Lower lobe of right lung (tissue), 2 donors: ENCODE measurements at regions not wholly inside any gene's neighbourhood (a gene's known extent, or its start where the extent isn't known, plus 50 kb on each side); places are given as distances from the start of the nearest gene placed in this dataset.

ENCODE experiments used
- ATAC-seq, 2 donors: fragments of 200-7000 bp; cut with Tn5 transposase; one replicate each; pipeline ENCODE4 v1.9.1; 2020 to 2022; ENCODE audit warnings: mild to moderate bottlenecking in 2 of 2, moderate library complexity in 2 of 2
- DNase-seq: peaks from one replicate; pipeline ENCODE4 v3.0.0-alpha.2; 2020
- H3K27ac ChIP-seq: fragments of 200-600 bp; one replicate; pipeline ENCODE4 v1.8.0; 2022
- H3K27me3 ChIP-seq: fragments of 200-600 bp; one replicate; pipeline ENCODE4 v1.8.0; 2022; ENCODE audit warnings: low read depth
- H3K36me3 ChIP-seq: fragments of 200-600 bp; one replicate; pipeline ENCODE4 v1.8.0; 2022; ENCODE audit warnings: mild to moderate bottlenecking
- H3K4me1 ChIP-seq: fragments of 200-600 bp; one replicate; pipeline ENCODE4 v1.8.0; 2022
- H3K4me3 ChIP-seq: fragments of 200-600 bp; one replicate; pipeline ENCODE4 v1.8.0; 2022; ENCODE audit warnings: mild to moderate bottlenecking
- H3K9me3 ChIP-seq: fragments of 200-600 bp; one replicate; pipeline ENCODE4 v1.8.0; 2022
- intact Hi-C: fragments of 100-400 bp; cut with DNase I; formaldehyde crosslinking; loops from one replicate; pipeline ENCODE4 v1.11.0; 2022
- TF ChIP-seq, protein P1 (sequence below): fragments of 200-600 bp; IDR thresholded peaks from one replicate; pipeline ENCODE4 v1.8.0; 2022; ENCODE audit warnings: antibody characterized with exemption, mild to moderate bottlenecking
- donor health status: DM: no; HTN: yes; CAD: no; lungs with severe emphysema.

DNA sequence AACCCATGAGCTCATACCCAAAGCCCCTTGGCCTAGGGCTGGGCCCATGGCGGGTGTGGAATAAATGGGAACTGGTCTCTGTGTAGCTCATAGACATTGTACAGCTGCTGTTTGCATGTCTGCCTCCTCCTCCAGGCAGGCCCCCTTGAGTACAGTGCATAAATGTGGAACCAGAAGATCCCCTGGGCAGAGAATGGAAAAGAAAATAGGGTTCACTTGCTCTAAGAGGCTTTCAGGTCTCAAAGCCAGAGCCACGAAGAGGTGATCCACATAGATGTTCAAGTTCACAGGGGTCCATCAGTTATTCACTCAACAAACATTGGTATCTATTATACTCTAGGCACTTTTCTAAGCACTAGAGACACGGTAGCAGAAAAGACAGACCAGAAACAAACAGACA is 79.2 kb upstream of the CACNA1A start:
- intact Hi-C loops: no loop called here

DNA sequence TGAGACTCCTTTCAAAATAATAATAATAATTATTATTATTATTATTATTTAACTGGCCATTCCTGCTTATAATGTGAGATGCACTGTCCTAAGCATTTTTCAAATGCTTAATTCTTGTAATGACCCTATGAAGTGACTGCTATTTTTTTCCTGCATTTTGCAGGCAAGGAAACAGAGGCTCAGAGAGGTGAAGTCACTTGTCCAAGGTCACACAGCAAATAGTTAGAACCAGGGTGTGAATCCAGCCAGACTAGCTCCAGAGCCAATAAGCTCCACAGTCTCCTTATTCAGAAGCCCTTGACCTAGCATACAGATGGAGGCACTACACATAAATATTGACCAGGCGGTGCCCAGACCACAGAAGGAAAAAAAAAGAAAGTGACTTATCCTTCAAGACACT is 77.5 kb upstream of the CACNA1A start:
- no peaks in the 10 kb centered on the region for H3K9me3 ChIP-seq
- H3K27ac ChIP-seq: no peak overlapping the region
- H3K36me3 ChIP-seq: no peaks in the 10 kb centered on the region
- no peaks in the 10 kb centered on the region for H3K4me1 ChIP-seq
- no peak overlapping the region for H3K4me3 ChIP-seq
- intact Hi-C loops: no loop called here
- H3K27me3 ChIP-seq: peaks cover 3% of the 10 kb centered on the region
- no peak for DNase-seq
- ATAC-seq: no peak
- TF ChIP-seq, protein P1, sequence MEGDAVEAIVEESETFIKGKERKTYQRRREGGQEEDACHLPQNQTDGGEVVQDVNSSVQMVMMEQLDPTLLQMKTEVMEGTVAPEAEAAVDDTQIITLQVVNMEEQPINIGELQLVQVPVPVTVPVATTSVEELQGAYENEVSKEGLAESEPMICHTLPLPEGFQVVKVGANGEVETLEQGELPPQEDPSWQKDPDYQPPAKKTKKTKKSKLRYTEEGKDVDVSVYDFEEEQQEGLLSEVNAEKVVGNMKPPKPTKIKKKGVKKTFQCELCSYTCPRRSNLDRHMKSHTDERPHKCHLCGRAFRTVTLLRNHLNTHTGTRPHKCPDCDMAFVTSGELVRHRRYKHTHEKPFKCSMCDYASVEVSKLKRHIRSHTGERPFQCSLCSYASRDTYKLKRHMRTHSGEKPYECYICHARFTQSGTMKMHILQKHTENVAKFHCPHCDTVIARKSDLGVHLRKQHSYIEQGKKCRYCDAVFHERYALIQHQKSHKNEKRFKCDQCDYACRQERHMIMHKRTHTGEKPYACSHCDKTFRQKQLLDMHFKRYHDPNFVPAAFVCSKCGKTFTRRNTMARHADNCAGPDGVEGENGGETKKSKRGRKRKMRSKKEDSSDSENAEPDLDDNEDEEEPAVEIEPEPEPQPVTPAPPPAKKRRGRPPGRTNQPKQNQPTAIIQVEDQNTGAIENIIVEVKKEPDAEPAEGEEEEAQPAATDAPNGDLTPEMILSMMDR: no peak

More for the DNA sequence above, 79.2 kb upstream of the CACNA1A start:
- Histone ChIP-seq H3K9me3 (no peaks in the 10 kb centered on the region), H3K4me3 (no peak overlapping the region), H3K4me1 (no peaks in the 10 kb centered on the region), H3K36me3 (no peaks in the 10 kb centered on the region), H3K27ac (no peak overlapping the region), H3K27me3 (peaks cover 15% of the 10 kb centered on the region)
- TF ChIP-seq, protein P1: no peak
- DNase-seq: no peak
- ATAC-seq: no peak

- H3K4me3 ChIP-seq: no peak overlapping the region
- H3K36me3 ChIP-seq: no peaks in the 10 kb centered on the region
- H3K9me3 ChIP-seq: no peaks in the 10 kb centered on the region
- TF ChIP-seq, protein P1: no peak
- intact Hi-C loops: no loop called here
- no peaks in the 10 kb centered on the region for H3K4me1 ChIP-seq
- ATAC-seq (no peak), DNase-seq (no peak)
- H3K27ac ChIP-seq: no peak overlapping the region
- H3K27me3 ChIP-seq: peaks cover 3% of the 10 kb centered on the region
Measured at GRCh38 chr19:13583114-13583513, 76.8 kb upstream of the CACNA1A start.

GRCh38 chr19:13581576-13581975 is 75.3 kb upstream of the CACNA1A start:
- Histone ChIP-seq H3K36me3 (no peaks in the 10 kb centered on the region), H3K27me3 (peaks cover 3% of the 10 kb centered on the region), H3K4me3 (no peak overlapping the region), H3K9me3 (peaks cover 6% of the 10 kb centered on the region), H3K4me1 (no peaks in the 10 kb centered on the region), H3K27ac (no peak overlapping the region)
- intact Hi-C loops: no loop called here
- TF ChIP-seq, protein P1: no peak
- no peak for ATAC-seq
- DNase-seq: no peak

DNA sequence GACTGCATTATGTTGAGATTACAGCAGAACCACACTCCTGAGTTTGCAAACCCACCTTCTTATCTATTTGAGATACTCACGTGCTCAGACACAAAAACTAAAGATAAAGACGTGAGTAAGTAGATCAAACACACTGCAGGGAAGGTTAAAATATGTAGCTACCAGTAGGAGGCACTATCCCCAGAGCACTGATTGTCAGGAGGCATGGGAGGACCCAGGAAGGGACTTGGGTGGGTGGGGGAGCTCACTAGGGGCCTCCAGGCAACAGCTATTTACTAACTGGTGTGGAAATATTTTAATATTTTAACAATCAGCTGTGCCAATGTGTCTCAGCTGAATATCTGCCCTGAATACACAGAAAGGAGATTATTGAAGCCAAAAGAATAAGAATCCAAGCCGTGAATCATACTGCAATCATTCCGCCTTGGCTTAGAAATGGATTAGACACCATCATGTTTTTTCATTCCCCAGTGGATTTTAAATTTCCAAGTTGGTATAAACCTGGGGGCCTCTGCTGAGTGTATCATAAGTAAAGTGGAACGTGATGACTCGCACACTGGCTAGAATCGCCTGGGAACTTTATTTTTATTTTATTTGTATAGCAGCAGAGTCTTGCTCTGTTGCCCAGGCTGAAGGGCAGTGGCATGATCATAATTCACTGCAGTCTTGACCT is 73.2 kb upstream of the CACNA1A start:
- intact Hi-C loops: no loop called here
- peaks cover 8% of the 10 kb centered on the region for H3K9me3 ChIP-seq
- H3K4me3 ChIP-seq: no peak overlapping the region
- H3K27me3 ChIP-seq: peaks cover 10% of the 10 kb centered on the region
- no peaks in the 10 kb centered on the region for H3K36me3 ChIP-seq
- no peak for ATAC-seq
- DNase-seq: no peak
- H3K27ac ChIP-seq: no peak overlapping the region
- TF ChIP-seq, protein P1: no peak
- H3K4me1 ChIP-seq: no peaks in the 10 kb centered on the region
